HG03159 (cell line): ENCODE measurements at regions not wholly inside any gene's neighbourhood (a gene's known extent, or its start where the extent isn't known, plus 50 kb on each side); places are given as distances from the start of the nearest gene placed in this dataset.

ENCODE experiments used
- ATAC-seq: cut with Tn5 transposase; IDR thresholded peaks from one replicate; pipeline ENCODE4 v1.9.1; 2021; ENCODE audit warnings: mild to moderate bottlenecking, moderate library complexity; ENCODE audit not compliant: unreplicated experiment

- no peak for ATAC-seq
Measured at GRCh38 chr13:106918557-106918860, 350.6 kb upstream of the ARGLU1 start.

GRCh38 chr13:106917673-106918556 lies 350.0 kb upstream of the ARGLU1 start:
- peak; percentile 94 for ATAC-seq

GRCh38 chr13:106917024-106917571 lies 349.2 kb upstream of the ARGLU1 start:
- no peak for ATAC-seq

- ATAC-seq: no peak
Measured at GRCh38 chr13:106916329-106916976, 348.5 kb upstream of the ARGLU1 start.

DNA sequence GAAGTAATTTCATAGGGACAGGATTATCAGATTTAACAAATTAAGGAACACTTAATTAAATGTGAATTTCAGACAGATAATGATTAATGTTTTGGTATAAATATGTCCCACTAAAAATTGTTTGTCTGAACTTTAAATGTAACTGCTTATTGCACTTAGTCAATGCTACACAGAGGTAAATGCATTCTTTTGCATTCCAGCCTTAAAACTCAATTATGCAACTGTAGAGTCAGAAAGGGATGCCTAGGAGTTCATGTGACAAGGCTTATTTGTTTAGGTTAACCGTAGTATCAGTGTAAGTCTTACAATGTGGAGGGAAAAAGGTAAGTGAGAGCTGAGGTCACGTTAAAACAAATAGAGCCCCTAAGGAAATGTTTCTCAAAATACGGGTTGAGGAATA lies 347.2 kb upstream of the ARGLU1 start:
- ATAC-seq: no peak

DNA sequence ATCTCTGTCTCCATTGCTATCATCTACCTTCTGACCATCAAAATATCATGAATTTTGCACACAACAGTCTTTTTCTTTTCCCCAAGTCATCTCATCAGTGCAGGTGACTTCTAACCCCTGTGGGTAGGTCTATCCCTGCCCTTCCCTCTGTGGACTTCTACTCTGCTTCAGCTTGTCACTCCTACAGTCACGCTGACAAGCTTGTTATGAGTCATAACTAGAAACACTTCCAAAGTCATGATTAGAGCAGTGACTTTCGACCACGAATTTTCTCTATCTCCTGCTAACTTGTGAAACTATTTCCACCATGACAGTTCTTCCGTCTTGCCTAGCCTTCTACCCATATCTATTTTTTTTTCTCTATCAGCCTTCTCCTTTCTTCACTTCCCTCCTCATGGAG lies 343.7 kb upstream of the ARGLU1 start:
- ATAC-seq: no peak

GRCh38 chr13:106911020-106911419 lies 343.1 kb upstream of the ARGLU1 start:
- ATAC-seq: no peak

DNA sequence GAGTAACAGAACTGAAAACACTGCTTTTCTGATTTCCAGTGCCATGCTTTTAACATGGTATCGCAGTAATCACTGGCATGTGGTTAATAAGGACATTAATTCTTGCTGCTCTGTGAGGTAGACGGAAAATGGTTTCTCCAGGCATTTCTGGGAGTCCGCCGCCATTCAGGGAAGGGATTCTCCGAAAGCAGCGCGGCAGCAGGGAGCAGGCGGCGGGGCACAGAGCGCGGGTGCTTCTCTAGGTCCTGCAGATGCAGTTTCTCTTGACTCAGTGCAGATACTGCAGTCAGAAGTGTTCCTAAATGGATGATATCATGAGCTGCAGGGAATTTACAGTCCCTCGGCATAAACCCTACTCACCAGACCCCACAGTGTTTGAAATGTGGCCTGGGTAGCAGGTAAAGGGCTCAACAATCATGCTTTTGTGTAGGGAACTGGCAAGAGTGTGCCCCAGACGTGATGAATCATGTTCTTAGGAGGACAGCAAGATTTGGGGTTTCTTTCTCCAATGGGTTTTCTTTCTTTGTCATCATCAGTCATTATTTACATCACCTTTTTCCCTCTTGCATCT lies 338.6 kb upstream of the ARGLU1 start:
- ATAC-seq: no peak

DNA sequence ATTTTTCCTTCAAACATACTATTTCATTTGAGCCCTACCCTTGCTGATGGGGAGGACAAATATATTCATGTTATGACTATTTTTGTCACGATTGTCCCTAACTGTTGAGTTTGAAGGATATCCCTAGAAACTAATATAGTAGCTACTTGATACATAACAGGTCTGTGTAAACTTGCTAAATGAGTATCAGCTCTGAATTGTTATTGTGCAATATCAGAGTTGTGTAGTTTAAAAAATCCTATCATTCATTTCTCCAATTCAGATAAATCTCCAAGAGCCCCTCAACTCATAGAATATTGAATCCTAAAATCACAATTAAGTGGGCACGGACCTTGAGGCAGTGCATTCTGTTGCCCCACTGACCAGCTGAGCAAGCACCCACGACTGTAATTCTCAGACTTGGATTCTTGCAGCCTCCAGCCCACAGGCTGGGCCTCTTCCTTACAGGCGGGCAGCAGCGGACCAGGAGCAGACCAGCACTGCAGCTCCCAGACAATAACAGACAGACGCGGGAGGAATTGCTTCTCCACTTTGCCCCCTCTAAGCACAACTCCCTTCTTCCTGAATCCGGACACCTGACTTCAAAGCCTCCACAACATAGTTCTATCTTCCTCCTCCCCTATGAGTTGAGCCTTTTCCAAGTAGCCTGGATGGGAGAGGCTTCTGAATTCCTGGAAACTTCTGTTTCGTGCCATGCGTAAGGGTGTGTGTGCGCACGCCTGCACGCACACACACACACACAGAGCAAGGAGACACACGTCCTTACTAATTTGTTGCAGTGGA lies 337.6 kb upstream of the ARGLU1 start:
- no peak for ATAC-seq

DNA sequence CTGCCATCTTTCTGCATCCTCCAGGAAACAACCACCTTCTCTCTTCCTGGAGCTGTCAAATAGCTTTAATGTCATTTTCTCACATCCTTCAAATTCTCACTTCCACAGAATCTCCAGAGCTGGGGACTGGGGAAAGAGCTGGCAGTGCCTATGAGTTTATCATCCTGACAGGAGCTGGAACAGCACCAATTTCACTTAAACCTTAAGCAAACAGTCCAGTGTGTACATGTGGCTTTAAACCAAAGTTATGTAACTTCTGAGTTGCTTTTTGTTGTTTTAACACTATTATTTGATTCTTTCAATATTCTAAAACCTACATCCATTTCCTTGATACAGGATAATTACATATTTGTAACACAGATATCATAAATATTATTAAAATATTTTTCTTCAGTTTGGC lies 331.5 kb upstream of the ARGLU1 start:
- no peak for ATAC-seq

DNA sequence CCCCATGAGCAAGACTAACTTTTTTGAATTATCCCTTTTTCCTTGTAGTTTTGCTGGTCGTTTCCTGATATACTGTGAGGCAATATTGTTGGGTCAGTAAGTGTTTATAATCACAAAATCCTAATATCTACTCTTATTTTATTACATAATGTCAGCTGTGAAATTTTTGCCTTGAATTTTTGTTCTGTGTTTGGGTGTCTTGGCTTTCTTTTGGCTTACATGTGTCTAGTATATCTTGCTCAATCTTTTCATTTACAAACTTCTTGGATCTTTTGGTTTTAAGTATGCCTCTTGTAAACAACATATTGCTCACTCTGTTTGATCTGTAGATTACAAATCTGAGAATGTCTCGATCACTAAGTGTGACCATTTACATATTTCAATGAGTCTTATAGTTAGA lies 330.3 kb upstream of the ARGLU1 start:
- ATAC-seq: no peak

DNA sequence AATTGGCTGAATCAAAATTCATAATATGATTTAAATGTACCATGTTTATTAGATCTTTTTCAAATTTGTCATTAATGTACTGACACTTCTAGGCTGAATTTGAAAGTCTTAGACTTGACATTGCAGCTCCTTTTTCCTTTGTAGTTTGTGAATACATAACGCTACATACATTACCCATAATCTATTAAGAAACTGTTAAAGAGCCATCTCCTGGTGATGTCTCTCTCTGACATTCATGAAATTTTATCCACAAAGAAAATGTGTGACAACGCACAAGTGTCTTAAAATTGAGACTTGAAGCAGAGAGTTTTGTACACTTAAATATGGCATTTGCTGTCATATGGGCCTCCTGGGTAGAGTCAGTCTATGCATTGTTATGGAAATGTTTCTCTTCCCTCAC lies 320.2 kb upstream of the ARGLU1 start:
- no peak for ATAC-seq

DNA sequence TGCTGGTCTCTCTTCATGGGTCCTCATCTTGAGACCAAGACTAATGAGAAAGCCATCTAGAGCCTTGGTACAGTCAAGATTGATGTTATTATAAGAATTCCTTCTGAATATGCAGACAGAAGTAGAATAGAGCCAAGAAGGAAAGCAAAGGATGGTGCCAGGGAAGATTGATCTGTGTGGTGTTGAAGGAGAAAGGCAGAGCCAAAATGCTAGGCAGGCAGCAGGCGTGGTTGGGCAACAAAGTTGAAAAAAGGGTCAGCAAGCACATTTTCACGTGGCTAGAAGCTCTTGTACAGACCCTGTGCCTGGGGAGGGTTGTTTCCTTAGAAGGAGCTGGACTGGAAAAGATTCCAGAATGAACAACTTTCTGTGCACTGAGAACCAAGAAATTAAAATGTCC lies 319.7 kb upstream of the ARGLU1 start:
- ATAC-seq: no peak

DNA sequence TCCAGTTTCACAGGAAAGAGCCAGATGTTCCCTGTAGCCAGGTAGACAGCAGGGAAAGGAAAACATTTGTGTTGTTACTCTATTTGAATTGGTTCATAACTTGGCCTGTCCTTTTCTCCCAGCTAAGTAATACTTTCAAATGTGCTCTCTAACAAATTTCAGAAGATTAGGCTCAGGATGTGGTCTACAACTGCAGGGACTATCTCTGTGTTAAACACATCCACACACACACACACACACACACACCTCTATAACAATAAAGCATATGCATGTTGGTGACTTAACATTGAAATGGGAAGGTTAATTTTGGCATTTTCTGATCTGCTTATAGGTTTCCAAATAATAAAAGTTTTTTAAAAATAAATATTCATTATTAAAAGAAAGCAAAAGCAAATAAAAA lies 316.0 kb upstream of the ARGLU1 start:
- ATAC-seq: no peak

DNA sequence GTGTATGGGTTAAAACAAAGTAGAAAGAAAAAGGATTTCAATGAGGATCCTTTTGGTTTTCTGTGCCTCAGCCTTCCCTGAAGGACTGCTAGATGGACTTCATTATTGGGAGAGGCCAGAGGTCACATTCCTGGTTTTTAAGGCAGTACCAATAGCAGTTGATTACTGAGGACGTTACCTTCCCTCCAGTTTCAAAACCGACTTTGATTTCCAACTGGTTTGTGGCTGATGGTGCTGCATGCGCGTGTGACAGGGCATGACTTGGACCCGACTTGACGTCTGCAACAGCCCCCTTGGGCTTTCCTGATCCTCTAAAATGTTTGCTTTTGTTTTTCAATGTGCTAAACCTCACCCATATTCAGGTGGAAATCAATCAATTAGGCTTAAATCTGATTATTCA lies 314.3 kb upstream of the ARGLU1 start:
- no peak for ATAC-seq

GRCh38 chr13:106879806-106880205 lies 311.9 kb upstream of the ARGLU1 start:
- ATAC-seq: no peak

- no peak for ATAC-seq
Measured at GRCh38 chr13:106874323-106874722, 306.4 kb upstream of the ARGLU1 start.

DNA sequence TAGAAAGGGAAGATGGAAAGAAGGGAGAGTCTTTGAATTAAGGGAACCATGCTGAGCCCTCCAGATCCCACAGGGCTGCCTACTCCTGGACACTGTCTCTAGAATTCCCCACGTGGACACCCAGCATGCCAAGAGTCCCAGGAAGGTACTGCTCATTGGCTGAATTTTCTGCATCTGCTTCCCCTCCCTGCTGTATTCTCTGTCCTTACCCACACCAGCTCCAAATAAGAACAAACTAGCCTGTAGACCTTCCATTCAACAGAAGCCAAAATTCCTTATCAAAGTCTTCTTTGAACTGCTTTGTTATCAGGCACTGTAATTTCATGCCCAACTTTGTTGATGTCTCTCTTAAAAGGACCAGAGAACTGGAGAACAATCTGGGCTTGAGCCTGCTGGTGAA lies 305.9 kb upstream of the ARGLU1 start:
- ATAC-seq: no peak

DNA sequence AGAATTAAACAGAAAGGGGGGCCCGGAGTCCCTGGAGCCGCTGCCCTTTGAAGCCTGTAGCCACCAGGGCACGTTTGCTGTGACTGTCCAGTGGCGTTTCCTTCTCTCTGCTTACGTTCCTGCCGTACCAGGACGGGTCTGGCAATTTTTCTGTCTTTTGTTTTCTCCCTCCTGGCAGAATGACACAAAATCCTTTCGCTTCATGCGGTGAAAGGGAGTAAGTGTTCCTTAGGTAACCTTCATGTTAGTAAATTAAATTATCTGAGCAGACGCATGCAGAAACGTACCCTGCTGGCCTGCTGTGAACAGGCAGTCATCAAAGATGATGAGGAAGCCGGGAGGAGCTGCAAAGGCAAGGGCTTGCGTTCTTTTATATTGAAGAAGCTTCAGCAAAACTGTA lies 299.3 kb upstream of the ARGLU1 start:
- no peak for ATAC-seq

DNA sequence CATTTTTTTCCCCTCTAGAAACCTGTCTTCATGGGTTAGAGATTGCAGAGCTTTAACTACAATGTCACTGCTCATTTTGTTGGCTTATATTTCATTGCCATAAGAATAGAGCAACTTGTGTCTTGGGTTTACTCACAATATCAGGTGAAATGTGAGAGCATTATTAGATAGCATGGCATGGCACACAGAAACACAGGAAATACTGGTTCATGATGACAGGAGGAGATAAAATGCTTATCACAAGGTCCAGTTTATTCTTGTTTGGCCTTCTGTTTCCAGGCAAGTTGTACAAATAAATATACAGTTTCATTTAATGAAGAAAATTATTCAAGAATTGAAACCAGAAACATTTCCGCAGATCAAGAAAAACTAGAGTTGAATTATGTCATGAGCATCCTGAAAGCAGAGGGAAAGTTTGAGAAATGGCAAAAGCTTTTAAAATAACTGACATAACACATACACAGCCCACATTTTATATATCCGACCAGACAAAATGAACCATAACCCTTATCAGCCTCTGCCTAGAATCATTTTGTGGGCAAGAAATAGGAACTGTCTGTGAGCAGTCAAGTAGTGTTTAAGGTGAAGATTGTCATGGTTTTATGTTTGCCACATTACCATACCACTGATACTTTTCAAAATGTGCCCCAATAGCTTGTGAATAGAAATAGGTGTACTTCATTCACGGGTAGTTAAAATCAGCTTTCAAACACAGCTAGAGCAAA lies 297.9 kb upstream of the ARGLU1 start:
- ATAC-seq: no peak

GRCh38 chr13:106859533-106859904 lies 291.6 kb upstream of the ARGLU1 start:
- no peak for ATAC-seq
